GM19099 (cell line): ENCODE measurements at regions not wholly inside any gene's neighbourhood (a gene's known extent, or its start where the extent isn't known, plus 50 kb on each side); places are given as distances from the start of the nearest gene placed in this dataset.

Experiments used
- POLR2A ChIP-seq: IDR thresholded peaks from 3 replicates; pipeline ENCODE4 v1.6.1; 2011; ENCODE audit warnings: low read depth; ENCODE audit not compliant: insufficient read length; ENCODE audit errors: extremely low read depth

GRCh38 chr16:86038926-86039310 is 140.0 kb downstream of the IRF8 start:
- no peak for TF ChIP-seq POLR2A

GRCh38 chr16:86039606-86040005 is 140.6 kb downstream of the IRF8 start:
- no peak for TF ChIP-seq POLR2A

- no peak for TF ChIP-seq POLR2A
Measured at GRCh38 chr16:86040496-86040895, 141.5 kb downstream of the IRF8 start.

- no peak for TF ChIP-seq POLR2A
Measured at GRCh38 chr16:86041215-86041614, 142.3 kb downstream of the IRF8 start.

- TF ChIP-seq POLR2A, result no peak
Measured at GRCh38 chr16:86041807-86042206, 142.8 kb downstream of the IRF8 start.

DNA sequence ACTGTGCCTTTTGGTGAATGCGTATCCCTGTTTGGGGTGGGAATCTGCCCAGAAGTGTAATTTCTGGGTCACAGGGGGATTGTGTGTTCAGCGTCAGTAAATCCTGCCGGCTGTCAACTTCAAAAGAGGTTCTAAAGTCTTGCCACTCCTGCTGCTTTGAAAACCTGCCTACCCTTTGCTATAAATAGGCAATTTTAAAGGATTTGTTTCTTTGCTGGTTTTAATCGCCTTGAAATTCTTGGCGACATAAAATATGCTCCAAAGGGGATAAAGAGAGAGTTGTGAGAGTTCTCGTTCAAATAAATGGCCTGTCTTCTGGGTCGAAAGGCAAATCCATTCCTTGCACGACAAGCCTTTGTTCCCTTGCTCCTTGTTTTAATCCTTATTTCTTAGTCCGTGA is 143.4 kb downstream of the IRF8 start:
- no peak for TF ChIP-seq POLR2A

DNA sequence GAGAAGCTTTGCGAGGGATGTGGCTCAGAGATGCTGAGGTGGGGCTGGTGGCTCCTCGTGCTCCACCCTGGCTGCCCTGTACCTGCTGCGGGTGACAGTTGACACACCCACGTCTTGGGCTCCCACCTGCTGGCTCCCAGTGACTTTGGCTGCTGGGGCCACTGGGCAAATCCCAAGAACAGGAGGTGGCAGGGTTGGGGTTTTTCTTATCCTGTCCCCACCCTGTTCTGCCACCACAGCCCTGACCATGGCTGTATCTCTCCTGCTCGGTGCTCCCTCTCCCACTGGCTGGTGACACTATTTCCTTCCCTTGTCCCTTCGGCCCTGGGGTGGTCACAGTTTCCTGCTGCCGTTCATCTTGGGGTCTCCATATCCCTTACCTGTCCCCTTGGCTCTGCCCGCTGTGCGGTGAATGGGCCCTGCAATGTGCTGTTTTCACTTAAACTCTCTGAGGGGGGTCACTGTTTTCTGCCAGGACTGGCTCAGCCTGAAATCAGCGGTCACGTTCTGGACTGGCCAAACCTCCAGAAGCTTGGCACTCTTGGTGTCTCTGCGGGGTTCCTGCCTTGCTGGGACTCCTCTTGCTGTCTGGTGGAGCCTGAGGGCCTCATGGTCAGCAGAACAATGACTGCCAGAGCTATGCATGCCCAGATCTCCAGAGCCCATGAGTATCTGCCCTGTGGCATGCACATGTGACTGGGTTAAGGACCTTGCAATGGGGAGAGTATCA is 144.2 kb downstream of the IRF8 start:
- TF ChIP-seq POLR2A, result no peak

GRCh38 chr16:86044241-86044671 is 145.3 kb downstream of the IRF8 start:
- TF ChIP-seq POLR2A, result no peak

GRCh38 chr16:86044881-86045590 is 146.1 kb downstream of the IRF8 start:
- no peak for TF ChIP-seq POLR2A

DNA sequence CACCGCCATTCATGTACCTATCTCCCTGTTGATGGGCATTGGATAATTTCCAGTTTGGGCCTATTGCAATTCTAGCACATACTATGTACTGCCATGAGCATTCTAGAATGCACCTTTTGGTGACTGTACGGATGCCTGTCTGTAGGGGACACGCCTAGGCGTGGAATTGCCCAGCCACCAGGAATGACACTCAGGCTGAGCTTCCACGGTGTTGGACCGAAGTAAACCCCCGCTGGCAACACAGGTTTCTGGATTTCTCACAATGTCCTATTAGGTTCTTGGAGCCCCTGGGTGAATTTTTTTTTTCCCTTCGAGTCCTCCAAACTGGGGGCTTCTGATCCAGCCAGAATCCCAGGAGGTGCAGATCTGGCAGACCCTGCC is 146.6 kb downstream of the IRF8 start:
- TF ChIP-seq POLR2A, result no peak

- TF ChIP-seq POLR2A, result no peak
Measured at GRCh38 chr16:86046026-86046425, 147.1 kb downstream of the IRF8 start.

DNA sequence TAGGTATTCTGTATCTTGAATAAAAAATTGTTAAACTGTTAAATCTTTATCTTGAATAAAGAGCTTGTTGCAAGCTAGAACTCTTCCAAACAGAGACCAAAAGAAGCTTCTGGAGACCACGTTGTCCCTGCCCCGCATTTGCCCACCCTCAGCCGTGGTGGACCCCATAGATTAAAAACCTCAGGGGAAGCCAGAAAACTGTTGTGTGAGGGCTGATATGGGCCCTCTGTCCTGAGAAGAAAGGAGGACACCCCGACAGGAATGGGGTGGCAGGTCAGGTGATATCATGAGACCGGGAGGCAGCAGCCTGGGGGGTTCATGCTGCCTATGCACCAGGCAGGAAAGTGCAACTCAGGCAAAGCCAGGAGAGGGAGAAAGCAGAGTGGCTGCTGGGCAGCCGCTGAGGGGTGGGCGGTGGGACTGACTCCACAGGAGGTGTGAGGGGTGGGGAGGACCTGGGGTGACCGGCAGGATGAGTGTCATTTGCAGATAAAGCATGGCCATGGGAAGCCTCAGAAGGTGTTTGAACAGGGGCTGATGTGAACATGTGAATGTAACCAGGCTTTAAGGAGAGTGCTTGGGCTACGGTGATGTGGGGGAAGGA is 147.8 kb downstream of the IRF8 start:
- TF ChIP-seq POLR2A, result no peak

DNA sequence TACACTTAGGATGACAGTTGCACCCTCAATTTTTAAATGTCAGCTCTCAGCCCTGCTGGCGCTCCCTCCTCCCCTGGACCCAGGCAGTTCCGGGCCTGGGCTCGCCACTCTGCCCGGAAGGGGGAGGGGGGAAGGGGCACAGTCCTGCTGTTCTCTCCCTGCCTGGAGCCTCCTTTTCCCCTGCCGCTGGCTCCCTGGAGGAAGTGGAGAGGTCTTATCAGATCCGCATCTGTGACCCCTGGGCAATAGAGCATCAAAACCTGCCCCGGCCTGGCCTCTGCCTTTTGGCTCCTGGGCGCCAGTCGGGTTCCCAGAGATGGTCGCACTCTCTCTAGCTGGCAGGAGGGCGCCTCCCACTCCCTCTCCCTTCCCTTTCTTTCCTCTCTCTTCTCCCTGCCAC is 149.3 kb downstream of the IRF8 start:
- no peak for TF ChIP-seq POLR2A

DNA sequence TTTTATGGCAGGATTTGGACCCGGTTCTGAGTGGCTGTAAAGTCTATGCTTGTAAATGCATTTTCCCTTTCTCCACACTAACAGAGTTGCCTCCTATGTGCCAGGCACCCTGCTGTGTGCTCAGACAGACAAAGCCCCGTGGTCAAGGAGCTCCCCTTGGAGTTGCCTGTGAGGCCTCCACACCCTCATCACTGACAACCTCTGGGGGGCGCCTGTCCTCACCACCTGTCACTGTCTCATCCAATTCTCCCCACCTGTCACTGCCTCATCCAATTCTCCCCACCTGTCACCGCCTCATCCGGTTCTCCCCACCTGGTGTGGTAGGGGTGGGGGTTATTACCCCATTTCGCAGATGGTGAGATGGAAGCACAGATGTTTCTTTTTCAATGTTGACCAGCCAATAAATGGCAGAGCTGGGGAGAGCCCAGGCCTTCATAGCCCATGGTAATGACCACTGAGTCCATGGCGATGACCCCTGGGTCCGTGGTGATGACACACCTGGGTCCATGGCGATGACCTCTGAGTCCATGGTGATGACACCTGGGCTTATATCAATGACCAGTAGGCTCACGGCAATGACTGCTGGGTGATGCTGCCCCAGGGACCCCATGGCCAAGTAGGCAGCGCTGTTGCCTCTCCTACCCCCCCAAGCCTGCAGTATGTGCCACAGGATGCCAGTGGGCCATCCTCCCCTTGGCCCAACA is 150.1 kb downstream of the IRF8 start:
- TF ChIP-seq POLR2A, result no peak

- TF ChIP-seq POLR2A, result no peak
Measured at GRCh38 chr16:86049641-86050040, 150.7 kb downstream of the IRF8 start.
